ENCODE measurements at regions not wholly inside any gene's neighbourhood (a gene's known extent, or its start where the extent isn't known, plus 50 kb on each side); places are given as distances from the start of the nearest gene placed in this dataset.
A peak's percentile ranks its signal among the peaks of the same experiment; 100 is the strongest.

DNA sequence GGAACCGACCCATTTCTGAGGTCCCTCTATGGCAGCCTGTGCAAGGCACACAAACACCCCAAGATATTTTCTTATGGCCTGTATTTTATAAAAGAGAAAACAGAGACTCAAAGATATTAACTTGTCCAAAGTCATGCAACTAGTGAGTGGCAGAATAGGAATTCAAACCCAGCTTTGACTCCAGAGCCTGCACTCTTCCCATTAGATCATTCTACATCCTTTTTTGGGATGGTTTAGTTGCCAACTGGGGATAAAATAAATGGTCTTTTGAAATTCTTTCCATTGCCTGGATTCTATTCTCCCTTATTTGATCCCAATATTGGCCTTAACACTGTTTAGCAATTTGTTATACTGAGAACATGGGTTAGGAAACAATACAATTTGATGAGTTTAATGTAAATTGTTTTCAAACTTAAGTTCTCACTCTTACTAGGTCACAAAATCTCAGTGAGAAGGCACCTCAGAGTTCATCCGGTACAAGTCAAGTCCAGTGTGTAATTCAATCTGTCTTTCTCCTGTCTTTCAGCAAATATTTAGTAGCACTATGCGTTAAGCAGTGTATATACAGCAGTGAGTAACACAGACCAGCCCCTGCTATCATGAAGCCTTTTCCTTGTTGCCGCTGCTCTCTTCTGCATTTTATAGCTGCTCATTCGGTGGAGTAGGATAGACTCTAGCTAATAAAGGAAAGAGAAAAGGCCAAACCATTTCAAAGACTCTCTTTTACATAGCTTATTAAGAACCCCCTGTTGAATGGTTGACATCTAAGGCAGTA lies 162.1 kb upstream of the IFNG-AS1 start:
- H3K27ac ChIP-seq (ENCODE audit: insufficient read depth, low read length, poor library complexity, severe bottlenecking), result no peak overlapping the region
- H3K9me3 ChIP-seq (ENCODE audit: control insufficient read depth, low read length), result no peaks in the 10 kb centered on the region
- no peak for DNase-seq
- H3K36me3 ChIP-seq (ENCODE audit: control insufficient read depth, insufficient read depth, low read length), result no peaks in the 10 kb centered on the region
- no peak overlapping the region for H3K4me3 ChIP-seq (ENCODE audit: insufficient read depth, low read depth, low read length, poor library complexity, severe bottlenecking)
- H3K4me1 ChIP-seq (ENCODE audit: control insufficient read depth, insufficient read depth, low read length, poor library complexity, severe bottlenecking), result peaks cover 5% of the 10 kb centered on the region
- no peaks in the 10 kb centered on the region for H3K27me3 ChIP-seq (replicated peaks; ENCODE audit: control insufficient read depth, insufficient read depth, low read length, poor library complexity, severe bottlenecking)

GRCh38 chr12:67827820-67828383 lies 161.3 kb upstream of the IFNG-AS1 start:
- H3K27me3 ChIP-seq (replicated peaks; ENCODE audit: control insufficient read depth, insufficient read depth, low read length, poor library complexity, severe bottlenecking), result no peaks in the 10 kb centered on the region
- H3K9me3 ChIP-seq (ENCODE audit: control insufficient read depth, low read length), result no peaks in the 10 kb centered on the region
- no peak overlapping the region for H3K4me3 ChIP-seq (ENCODE audit: insufficient read depth, low read depth, low read length, poor library complexity, severe bottlenecking)
- H3K27ac ChIP-seq (ENCODE audit: insufficient read depth, low read length, poor library complexity, severe bottlenecking), result no peak overlapping the region
- peak in 2 of 3 donors; percentile 3 to 5 for DNase-seq
- H3K36me3 ChIP-seq (ENCODE audit: control insufficient read depth, insufficient read depth, low read length), result no peaks in the 10 kb centered on the region
- H3K4me1 ChIP-seq (ENCODE audit: control insufficient read depth, insufficient read depth, low read length, poor library complexity, severe bottlenecking), result peaks cover 5% of the 10 kb centered on the region

DNA sequence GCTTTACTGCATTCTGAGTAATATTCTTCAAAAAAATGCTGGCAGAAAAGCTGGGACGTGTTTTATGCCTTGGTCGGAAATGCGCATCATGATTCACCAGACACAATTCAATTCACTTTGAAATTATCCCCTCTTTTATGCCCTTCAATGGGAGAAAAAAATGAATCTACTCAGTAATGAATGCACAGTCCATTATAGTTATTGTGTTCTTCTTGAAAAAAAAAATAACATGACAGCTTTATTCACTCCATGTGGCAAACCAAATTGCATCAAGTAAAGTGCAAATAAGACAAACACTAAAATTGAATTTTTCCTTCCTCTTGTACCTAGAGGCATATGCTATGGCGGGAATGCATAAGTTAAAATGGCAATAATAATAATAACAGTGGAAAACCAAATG lies 159.4 kb upstream of the IFNG-AS1 start:
- Histone ChIP-seq H3K4me1 (ENCODE audit: control insufficient read depth, insufficient read depth, low read length, poor library complexity, severe bottlenecking) (peaks cover 5% of the 10 kb centered on the region), H3K27me3 (replicated peaks; ENCODE audit: control insufficient read depth, insufficient read depth, low read length, poor library complexity, severe bottlenecking) (no peaks in the 10 kb centered on the region), H3K36me3 (ENCODE audit: control insufficient read depth, insufficient read depth, low read length) (no peaks in the 10 kb centered on the region), H3K9me3 (ENCODE audit: control insufficient read depth, low read length) (no peaks in the 10 kb centered on the region), H3K4me3 (ENCODE audit: insufficient read depth, low read depth, low read length, poor library complexity, severe bottlenecking) (no peak overlapping the region), H3K27ac (ENCODE audit: insufficient read depth, low read length, poor library complexity, severe bottlenecking) (no peak overlapping the region)
- no peak for DNase-seq

GRCh38 chr12:67832155-67832554 lies 157.1 kb upstream of the IFNG-AS1 start:
- no peaks in the 10 kb centered on the region for H3K9me3 ChIP-seq (ENCODE audit: control insufficient read depth, low read length)
- peaks cover 5% of the 10 kb centered on the region for H3K4me1 ChIP-seq (ENCODE audit: control insufficient read depth, insufficient read depth, low read length, poor library complexity, severe bottlenecking)
- no peaks in the 10 kb centered on the region for H3K27me3 ChIP-seq (replicated peaks; ENCODE audit: control insufficient read depth, insufficient read depth, low read length, poor library complexity, severe bottlenecking)
- H3K4me3 ChIP-seq (ENCODE audit: insufficient read depth, low read depth, low read length, poor library complexity, severe bottlenecking), result no peak overlapping the region
- H3K27ac ChIP-seq (ENCODE audit: insufficient read depth, low read length, poor library complexity, severe bottlenecking), result no peak overlapping the region
- DNase-seq, result no peak
- no peaks in the 10 kb centered on the region for H3K36me3 ChIP-seq (ENCODE audit: control insufficient read depth, insufficient read depth, low read length)

GRCh38 chr12:67833602-67834001 lies 155.6 kb upstream of the IFNG-AS1 start:
- Histone ChIP-seq H3K4me3 (ENCODE audit: insufficient read depth, low read depth, low read length, poor library complexity, severe bottlenecking) (no peak overlapping the region), H3K36me3 (ENCODE audit: control insufficient read depth, insufficient read depth, low read length) (no peaks in the 10 kb centered on the region), H3K27ac (ENCODE audit: insufficient read depth, low read length, poor library complexity, severe bottlenecking) (no peak overlapping the region), H3K9me3 (ENCODE audit: control insufficient read depth, low read length) (peaks cover under 1% of the 10 kb centered on the region), H3K27me3 (replicated peaks; ENCODE audit: control insufficient read depth, insufficient read depth, low read length, poor library complexity, severe bottlenecking) (no peaks in the 10 kb centered on the region), H3K4me1 (ENCODE audit: control insufficient read depth, insufficient read depth, low read length, poor library complexity, severe bottlenecking) (no peaks in the 10 kb centered on the region)
- no peak for DNase-seq

DNA sequence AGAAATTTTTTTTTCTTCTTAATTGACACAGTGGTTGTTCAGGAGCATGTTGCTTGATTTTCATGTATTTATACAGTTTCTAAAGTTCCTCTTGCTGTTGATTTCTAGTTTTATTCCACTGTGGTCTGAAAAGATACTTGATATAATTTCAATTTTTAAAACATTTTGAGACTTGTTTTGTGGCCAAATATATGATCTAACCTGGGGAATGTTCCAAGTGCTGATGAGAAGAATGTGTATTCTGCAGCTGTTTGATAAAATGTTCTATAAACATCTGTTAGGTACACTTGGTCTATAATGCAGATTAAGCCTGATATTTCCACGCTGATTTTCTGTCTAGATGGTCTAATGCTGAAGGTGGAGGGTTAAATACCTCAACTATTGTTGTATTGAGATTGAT lies 151.4 kb upstream of the IFNG-AS1 start:
- DNase-seq, result no peak

DNA sequence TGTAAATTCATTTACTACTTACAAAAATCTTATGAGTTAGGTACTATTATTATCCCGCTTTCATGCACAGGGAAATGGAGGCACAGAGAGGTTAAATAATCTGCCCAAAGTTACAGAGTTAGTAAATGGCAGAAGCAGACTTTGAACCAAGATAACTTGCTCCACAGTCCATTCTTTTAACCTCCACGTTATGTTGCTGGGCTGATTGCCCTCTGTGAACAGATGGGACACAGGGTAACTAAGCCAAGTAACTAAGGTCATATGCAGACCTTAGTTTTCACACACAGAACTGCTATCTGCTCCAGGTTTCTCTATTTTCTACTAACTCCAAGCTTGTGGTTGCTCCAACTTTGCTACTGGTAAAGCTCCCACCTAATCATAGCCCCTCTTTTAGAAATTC lies 147.1 kb upstream of the IFNG-AS1 start:
- Histone ChIP-seq H3K4me1 (ENCODE audit: control insufficient read depth, insufficient read depth, low read length, poor library complexity, severe bottlenecking) (no peaks in the 10 kb centered on the region), H3K9me3 (ENCODE audit: control insufficient read depth, low read length) (peaks cover 4% of the 10 kb centered on the region), H3K27ac (ENCODE audit: insufficient read depth, low read length, poor library complexity, severe bottlenecking) (no peak overlapping the region), H3K27me3 (replicated peaks; ENCODE audit: control insufficient read depth, insufficient read depth, low read length, poor library complexity, severe bottlenecking) (no peaks in the 10 kb centered on the region), H3K4me3 (ENCODE audit: insufficient read depth, low read depth, low read length, poor library complexity, severe bottlenecking) (no peak overlapping the region), H3K36me3 (ENCODE audit: control insufficient read depth, insufficient read depth, low read length) (no peaks in the 10 kb centered on the region)
- no peak for DNase-seq

More for the DNA sequence above, 151.4 kb upstream of the IFNG-AS1 start:
- no peaks in the 10 kb centered on the region for H3K36me3 ChIP-seq (ENCODE audit: control insufficient read depth, insufficient read depth, low read length)
- no peak overlapping the region for H3K4me3 ChIP-seq (ENCODE audit: insufficient read depth, low read depth, low read length, poor library complexity, severe bottlenecking)
- H3K27me3 ChIP-seq (replicated peaks; ENCODE audit: control insufficient read depth, insufficient read depth, low read length, poor library complexity, severe bottlenecking), result no peaks in the 10 kb centered on the region
- no peaks in the 10 kb centered on the region for H3K4me1 ChIP-seq (ENCODE audit: control insufficient read depth, insufficient read depth, low read length, poor library complexity, severe bottlenecking)
- peaks cover 4% of the 10 kb centered on the region for H3K9me3 ChIP-seq (ENCODE audit: control insufficient read depth, low read length)
- H3K27ac ChIP-seq (ENCODE audit: insufficient read depth, low read length, poor library complexity, severe bottlenecking), result no peak overlapping the region

- Histone ChIP-seq H3K4me3 (ENCODE audit: insufficient read depth, low read depth, low read length, poor library complexity, severe bottlenecking) (no peak overlapping the region), H3K4me1 (ENCODE audit: control insufficient read depth, insufficient read depth, low read length, poor library complexity, severe bottlenecking) (no peaks in the 10 kb centered on the region), H3K36me3 (ENCODE audit: control insufficient read depth, insufficient read depth, low read length) (no peaks in the 10 kb centered on the region), H3K27me3 (replicated peaks; ENCODE audit: control insufficient read depth, insufficient read depth, low read length, poor library complexity, severe bottlenecking) (no peaks in the 10 kb centered on the region), H3K9me3 (ENCODE audit: control insufficient read depth, low read length) (peaks cover 4% of the 10 kb centered on the region), H3K27ac (ENCODE audit: insufficient read depth, low read length, poor library complexity, severe bottlenecking) (no peak overlapping the region)
- DNase-seq, result no peak
Measured at GRCh38 chr12:67843257-67843656, 146.0 kb upstream of the IFNG-AS1 start.

- no peak for DNase-seq
- H3K27ac ChIP-seq (ENCODE audit: insufficient read depth, low read length, poor library complexity, severe bottlenecking), result no peak overlapping the region
- H3K4me1 ChIP-seq (ENCODE audit: control insufficient read depth, insufficient read depth, low read length, poor library complexity, severe bottlenecking), result no peaks in the 10 kb centered on the region
- no peaks in the 10 kb centered on the region for H3K36me3 ChIP-seq (ENCODE audit: control insufficient read depth, insufficient read depth, low read length)
- H3K9me3 ChIP-seq (ENCODE audit: control insufficient read depth, low read length), result no peaks in the 10 kb centered on the region
- no peak overlapping the region for H3K4me3 ChIP-seq (ENCODE audit: insufficient read depth, low read depth, low read length, poor library complexity, severe bottlenecking)
- no peaks in the 10 kb centered on the region for H3K27me3 ChIP-seq (replicated peaks; ENCODE audit: control insufficient read depth, insufficient read depth, low read length, poor library complexity, severe bottlenecking)
Measured at GRCh38 chr12:67852701-67853100, 136.5 kb upstream of the IFNG-AS1 start.

DNA sequence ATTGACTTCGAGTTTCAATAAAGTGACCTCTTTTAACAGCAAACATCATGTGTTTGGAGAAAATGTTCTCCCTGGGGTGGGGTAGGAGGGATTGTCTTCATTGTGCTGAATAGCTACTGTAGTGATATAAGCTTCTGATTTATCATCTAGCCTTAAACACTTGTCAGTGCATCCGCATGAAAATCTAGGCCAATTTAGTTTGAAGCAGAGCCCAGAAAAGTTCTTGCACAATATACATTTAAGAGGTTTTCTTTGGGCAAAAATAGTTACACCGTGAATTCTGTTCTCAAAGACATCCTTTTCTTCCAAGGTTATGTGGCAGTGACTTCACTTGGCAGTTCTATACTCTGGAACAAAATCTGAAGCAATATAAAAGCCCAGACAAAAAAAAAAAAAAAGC lies 136.0 kb upstream of the IFNG-AS1 start:
- no peaks in the 10 kb centered on the region for H3K4me1 ChIP-seq (ENCODE audit: control insufficient read depth, insufficient read depth, low read length, poor library complexity, severe bottlenecking)
- H3K27ac ChIP-seq (ENCODE audit: insufficient read depth, low read length, poor library complexity, severe bottlenecking), result no peak overlapping the region
- H3K36me3 ChIP-seq (ENCODE audit: control insufficient read depth, insufficient read depth, low read length), result no peaks in the 10 kb centered on the region
- no peaks in the 10 kb centered on the region for H3K27me3 ChIP-seq (replicated peaks; ENCODE audit: control insufficient read depth, insufficient read depth, low read length, poor library complexity, severe bottlenecking)
- H3K9me3 ChIP-seq (ENCODE audit: control insufficient read depth, low read length), result no peaks in the 10 kb centered on the region
- no peak overlapping the region for H3K4me3 ChIP-seq (ENCODE audit: insufficient read depth, low read depth, low read length, poor library complexity, severe bottlenecking)
- no peak for DNase-seq

All from effector memory CD4-positive, alpha-beta T cell (primary cell).